Spleen (tissue), 11 donors: ENCODE measurements at regions not wholly inside any gene's neighbourhood (a gene's known extent, or its start where the extent isn't known, plus 50 kb on each side); places are given as distances from the start of the nearest gene placed in this dataset.

Experiments
- DNase-seq: peaks from one replicate; pipeline ENCODE4 v3.0.0-alpha.2; 2020
- H3K27ac ChIP-seq, 8 donors: fragments of 200-600 bp; sonication (generic) in 7 of 8; 1 replicate in 4 of 8; 2 replicates in 4 of 8; pipeline versions ENCODE4 v1.5.0 to v1.8.0; 2016 to 2021; ENCODE audit warnings: inconsistent platforms in 4 of 8, mild to moderate bottlenecking in 4 of 8, moderate library complexity in 1 of 8
- H3K27me3 ChIP-seq, 7 donors: fragments of 200-600 bp; sonication (generic) in 6 of 7; replicated peaks in 1 of 7; 1 replicate in 4 of 7; 2 replicates in 3 of 7; pipeline versions ENCODE4 v1.5.0 to v1.8.0; 2016 to 2021; ENCODE audit warnings: inconsistent platforms in 3 of 7, mild to moderate bottlenecking in 1 of 7
- H3K36me3 ChIP-seq, 6 donors: fragments of 200-600 bp; sonication (generic) in 5 of 6; 1 replicate in 4 of 6; 2 replicates in 2 of 6; pipeline versions ENCODE4 v1.5.0 to v1.8.0; 2016 to 2021; ENCODE audit warnings: inconsistent platforms in 2 of 6
- H3K4me1 ChIP-seq, 6 donors: fragments of 200-600 bp; sonication (generic) in 5 of 6; 1 replicate in 3 of 6; 2 replicates in 3 of 6; pipeline versions ENCODE4 v1.5.0 to v1.8.0; 2016 to 2021; ENCODE audit warnings: inconsistent platforms in 3 of 6
- H3K4me3 ChIP-seq, 8 donors: fragments of 200-600 bp; sonication (generic) in 7 of 8; 1 replicate in 4 of 8; 2 replicates in 4 of 8; pipeline versions ENCODE4 v1.5.0 to v1.8.0; 2016 to 2021; ENCODE audit warnings: inconsistent platforms in 4 of 8, mild to moderate bottlenecking in 4 of 8, moderate library complexity in 2 of 8
- H3K9me3 ChIP-seq, 8 donors: fragments of 200-600 bp; sonication (generic) in 7 of 8; 1 replicate in 4 of 8; 2 replicates in 4 of 8; pipeline versions ENCODE4 v1.5.0 to v1.8.0; 2016 to 2021; ENCODE audit warnings: inconsistent platforms in 4 of 8
- CTCF ChIP-seq, 11 experiments: fragments of 200-600 bp in 7 of 11; fragments of 450-650 bp in 4 of 11; sonication (generic) in 4 of 11; IDR thresholded peaks in 8 of 11; conservative IDR thresholded peaks in 3 of 11; 1 replicate in 7 of 11; 2 replicates in 4 of 11; pipeline versions ENCODE4 v1.4.0 to v1.8.0; 2016 to 2021; ENCODE audit warnings: antibody characterized with exemption in 11 of 11, inconsistent platforms in 4 of 11, mild to moderate bottlenecking in 1 of 11
- POLR2A ChIP-seq, 3 donors: fragments of 450-650 bp; IDR thresholded peaks; one replicate each; pipeline ENCODE4 v1.5.1; 2017; ENCODE audit warnings: antibody characterized with exemption in 3 of 3, mild to moderate bottlenecking in 1 of 3
- POLR2AphosphoS5 ChIP-seq, 3 donors: sonication (generic); formaldehyde crosslinking; IDR thresholded peaks; one replicate each; pipeline ENCODE4 v1.5.1; 2017; ENCODE audit warnings: antibody characterized with exemption in 3 of 3
- WGBS, 5 donors: extraction: QIAGEN DNeasy Blood & Tissue Kit in 3 of 5; methylation state at CpG; one replicate each; pipeline versions ENCODE4 v1.1.5 to v1.1.7; 2013 to 2018; 5-methylcytosine and 5-hydroxymethylcytosine counted together
- intact Hi-C: fragments of 100-400 bp; cut with DNase I; formaldehyde crosslinking; loops from one replicate; pipeline ENCODE4 v1.15.0; 2023; ENCODE audit warnings: low total_unique reads
- donor health status: healthy with polysubstance abuse.
- donor health status: DM: no; HTN: no; CAD: no; lungs with moderate emphysema.
- donor health status: DM: no; HTN: no; CAD: no.
- donor health status: Bipolar disorder and iron deficiency.
- donor health status: healthy.
- donor health status: DM: no; HTN: no; CAD: no.
- donor health status: DM: yes; HTN: yes; CAD: no.

DNA sequence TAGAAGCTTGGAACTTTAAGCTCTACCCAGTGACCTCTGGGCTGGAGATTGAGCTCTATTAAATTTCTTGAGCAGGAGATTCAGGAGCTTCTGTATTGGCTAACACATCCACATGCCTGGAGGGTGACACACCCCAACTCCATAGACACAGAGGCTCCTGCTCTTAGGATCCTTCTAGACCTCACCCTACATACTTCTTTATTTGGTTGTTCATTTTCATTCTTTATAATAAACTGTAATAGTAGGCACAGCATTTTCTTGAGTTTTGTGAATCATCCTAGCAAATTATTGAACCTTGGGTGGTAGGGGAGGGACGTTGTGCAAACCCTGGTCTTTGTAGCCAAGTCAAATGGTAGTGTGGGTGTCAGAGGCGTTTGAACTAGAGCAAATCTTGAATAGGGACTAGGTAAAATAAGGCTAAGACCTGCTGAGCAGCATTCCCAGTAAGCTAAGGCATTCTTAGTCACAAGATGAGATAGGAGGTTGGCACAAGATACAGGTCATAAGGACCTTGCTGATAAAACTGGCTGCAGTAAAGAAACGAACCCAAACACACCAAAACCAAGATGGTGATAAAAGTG, 323.8 kb upstream of the GALNT5 start:
- H3K4me1 ChIP-seq, result no peaks in the 10 kb centered on the region
- TF ChIP-seq POLR2AphosphoS5 (IDR thresholded peaks at IDR 0.05) (no peak), POLR2A (IDR thresholded peaks at IDR 0.05) (no peak), CTCF (IDR thresholded peaks at IDR 0.05 in 8 of 11, conservative IDR thresholded peaks at IDR 0.05 in 3 of 11) (no peak)
- 32 to 49% (median 47%) methylated on average over 3 of the region's 3 CpGs for WGBS, 5 donors
- H3K4me3 ChIP-seq, result no peak overlapping the region
- no peaks in the 10 kb centered on the region for H3K36me3 ChIP-seq
- intact Hi-C loops, result no loop called here
- no peak for DNase-seq
- H3K9me3 ChIP-seq, result no peaks in the 10 kb centered on the region
- no peak overlapping the region for H3K27ac ChIP-seq
- no peaks in the 10 kb centered on the region for H3K27me3 ChIP-seq

- intact Hi-C loops, result no loop called here
Observed at GRCh38 chr2:156935616-156936015, 321.9 kb upstream of the GALNT5 start.

DNA sequence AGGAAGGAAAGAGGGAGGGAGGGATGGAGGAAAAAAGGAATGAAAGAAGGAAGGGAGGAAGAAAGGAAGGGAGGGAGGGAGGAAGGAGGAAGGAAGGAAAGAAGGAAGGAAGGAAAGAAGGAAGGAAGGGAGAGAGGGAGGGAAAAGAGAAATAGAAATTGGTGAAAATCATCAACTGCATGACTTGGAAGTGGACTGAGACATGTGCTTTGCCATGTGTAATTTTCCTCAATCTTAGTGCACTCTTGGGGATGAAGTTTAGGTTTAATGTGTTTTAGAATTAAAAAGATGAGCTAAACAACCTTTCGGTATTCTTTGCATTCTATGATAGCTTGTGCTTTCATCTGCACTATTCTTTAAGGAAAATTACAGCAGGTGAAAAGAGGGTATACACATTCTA, 320.1 kb upstream of the GALNT5 start:
- WGBS, 5 donors, result 57 to 97% (median 93%) methylated on average over 1 of the region's 1 CpG

More at GRCh38 chr2:156935616-156936015, 321.9 kb upstream of the GALNT5 start:
- no peak overlapping the region for H3K27ac ChIP-seq
- TF ChIP-seq POLR2A (IDR thresholded peaks at IDR 0.05), result no peak
- no peak for TF ChIP-seq POLR2AphosphoS5 (IDR thresholded peaks at IDR 0.05)
- no peak for TF ChIP-seq CTCF (IDR thresholded peaks at IDR 0.05 in 8 of 11, conservative IDR thresholded peaks at IDR 0.05 in 3 of 11)
- no peaks in the 10 kb centered on the region for H3K4me1 ChIP-seq
- no peak overlapping the region for H3K4me3 ChIP-seq
- no peak for DNase-seq
- WGBS, 5 donors, result 80 to 85% (median 82%) methylated on average over 5 of the region's 5 CpGs
- H3K36me3 ChIP-seq, result no peaks in the 10 kb centered on the region
- H3K9me3 ChIP-seq, result no peaks in the 10 kb centered on the region
- no peaks in the 10 kb centered on the region for H3K27me3 ChIP-seq

DNA sequence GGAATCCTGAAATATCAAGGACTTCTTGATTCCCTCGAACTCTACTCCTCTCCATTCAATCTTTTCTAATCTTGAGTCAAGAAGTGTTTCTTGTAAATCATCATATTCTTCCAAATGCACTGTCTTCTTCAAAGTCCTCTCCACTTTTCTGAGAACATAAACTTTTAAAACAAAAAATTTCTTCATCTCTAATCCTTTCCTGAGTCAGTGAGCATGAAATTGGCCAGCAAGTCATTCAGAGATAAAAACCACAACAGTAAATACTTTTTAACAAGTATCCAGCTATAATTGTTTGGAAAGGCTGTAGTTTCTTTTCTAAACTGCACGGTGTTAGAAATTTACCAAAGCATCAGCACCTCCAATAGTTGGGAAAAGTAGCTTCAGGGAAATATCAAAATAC, 312.6 kb upstream of the GALNT5 start:
- intact Hi-C loops, result no loop called here
- no peak for DNase-seq
- no peaks in the 10 kb centered on the region for H3K36me3 ChIP-seq
- 66 to 76% (median 71%) methylated on average over 2 of the region's 2 CpGs for WGBS, 5 donors
- no peaks in the 10 kb centered on the region for H3K4me1 ChIP-seq
- H3K27me3 ChIP-seq, result no peaks in the 10 kb centered on the region
- no peaks in the 10 kb centered on the region for H3K9me3 ChIP-seq
- H3K4me3 ChIP-seq, result no peak overlapping the region
- TF ChIP-seq POLR2AphosphoS5 (IDR thresholded peaks at IDR 0.05) (no peak), POLR2A (IDR thresholded peaks at IDR 0.05) (no peak), CTCF (IDR thresholded peaks at IDR 0.05 in 8 of 11, conservative IDR thresholded peaks at IDR 0.05 in 3 of 11) (no peak)
- no peak overlapping the region for H3K27ac ChIP-seq

More for the DNA sequence above, 320.1 kb upstream of the GALNT5 start:
- H3K9me3 ChIP-seq, result no peaks in the 10 kb centered on the region
- H3K27me3 ChIP-seq, result no peaks in the 10 kb centered on the region
- H3K4me3 ChIP-seq, result no peak overlapping the region
- H3K27ac ChIP-seq, result no peak overlapping the region
- DNase-seq, result no peak
- intact Hi-C loops, result no loop called here
- H3K36me3 ChIP-seq, result no peaks in the 10 kb centered on the region
- TF ChIP-seq POLR2AphosphoS5 (IDR thresholded peaks at IDR 0.05) (no peak), POLR2A (IDR thresholded peaks at IDR 0.05) (no peak), CTCF (IDR thresholded peaks at IDR 0.05 in 8 of 11, conservative IDR thresholded peaks at IDR 0.05 in 3 of 11) (no peak)
- no peaks in the 10 kb centered on the region for H3K4me1 ChIP-seq
